H9 (cell line): ENCODE measurements at regions not wholly inside any gene's neighbourhood (a gene's known extent, or its start where the extent isn't known, plus 50 kb on each side); places are given as distances from the start of the nearest gene placed in this dataset.
A peak's percentile ranks its signal among the peaks of the same experiment; 100 is the strongest.

Source experiments
- DNase-seq: peaks from one replicate; pipeline ENCODE4 v3.0.0-alpha.2; 2017
- H2AFZ ChIP-seq: one replicate; pipeline ENCODE4 v1.6.1; 2013; ENCODE audit warnings: mild to moderate bottlenecking, low read length, control low read depth, moderate library complexity
- H2AK5ac ChIP-seq: 2 replicates; pipeline ENCODE4 v1.6.1; 2013; ENCODE audit warnings: low read length, control low read depth, mixed read lengths; ENCODE audit not compliant: insufficient read length
- H2BK120ac ChIP-seq: one replicate; pipeline ENCODE4 v1.6.1; 2013; ENCODE audit warnings: low read depth, mild to moderate bottlenecking, low read length, control low read depth, inconsistent platforms; ENCODE audit not compliant: poor library complexity, severe bottlenecking
- H2BK12ac ChIP-seq: 2 replicates; pipeline ENCODE4 v1.6.1; 2013; ENCODE audit warnings: low read length, control low read depth, mixed read lengths, low read depth; ENCODE audit not compliant: insufficient read length
- H2BK15ac ChIP-seq: 2 replicates; pipeline ENCODE4 v1.6.1; 2013; ENCODE audit warnings: low read depth, low read length, control low read depth
- H2BK20ac ChIP-seq: one replicate; pipeline ENCODE4 v1.6.1; 2013; ENCODE audit warnings: low read depth, mild to moderate bottlenecking, low read length, control low read depth, inconsistent platforms; ENCODE audit not compliant: poor library complexity, severe bottlenecking
- H2BK5ac ChIP-seq: 2 replicates; pipeline ENCODE4 v1.6.1; 2013; ENCODE audit warnings: low read length, control low read depth, mixed read lengths; ENCODE audit not compliant: insufficient read length
- H3K14ac ChIP-seq: 2 replicates; pipeline ENCODE4 v1.6.1; 2013; ENCODE audit warnings: low read length, control low read depth; ENCODE audit not compliant: insufficient read depth
- H3K18ac ChIP-seq: 2 replicates; pipeline ENCODE4 v1.6.1; 2013; ENCODE audit warnings: low read depth, mild to moderate bottlenecking, mixed read lengths, low read length, control low read depth; ENCODE audit not compliant: insufficient read length
- H3K23ac ChIP-seq: 2 replicates; pipeline ENCODE4 v1.6.1; 2013; ENCODE audit warnings: low read length, control low read depth, mixed read lengths, low read depth; ENCODE audit not compliant: insufficient read length
- H3K23me2 ChIP-seq: 2 replicates; pipeline ENCODE4 v1.6.1; 2013; ENCODE audit warnings: low read depth, mild to moderate bottlenecking, mixed read lengths, low read length, control low read depth; ENCODE audit not compliant: insufficient read length, poor library complexity, severe bottlenecking
- H3K27ac ChIP-seq: 2 replicates; pipeline ENCODE4 v1.5.1; 2013; ENCODE audit warnings: low read length, control low read depth, mixed read lengths, low read depth; ENCODE audit not compliant: insufficient read length
- H3K27me3 ChIP-seq: 2 replicates; pipeline ENCODE4 v1.6.1; 2013; ENCODE audit warnings: low read length, control low read depth, inconsistent platforms; ENCODE audit not compliant: insufficient read depth
- H3K4ac ChIP-seq: 2 replicates; pipeline ENCODE4 v1.6.1; 2013; ENCODE audit warnings: low read depth, mild to moderate bottlenecking, control low read depth, inconsistent platforms, low read length, moderate library complexity
- H3K4me1 ChIP-seq: 2 replicates; pipeline ENCODE4 v1.6.1; 2013; ENCODE audit warnings: low read length, control low read depth, inconsistent platforms; ENCODE audit not compliant: insufficient read depth
- H3K4me2 ChIP-seq: 2 replicates; pipeline ENCODE4 v1.6.1; 2013; ENCODE audit warnings: low read length, control low read depth, mixed read lengths; ENCODE audit not compliant: insufficient read length, insufficient read depth
- H3K56ac ChIP-seq: 2 replicates; pipeline ENCODE4 v1.6.1; 2013; ENCODE audit warnings: low read depth, mild to moderate bottlenecking, mixed read lengths, low read length, control low read depth; ENCODE audit not compliant: insufficient read length
- H3K79me1 ChIP-seq: 2 replicates; pipeline ENCODE4 v1.6.1; 2013; ENCODE audit warnings: low read depth, mild to moderate bottlenecking, moderate library complexity, low read length, control low read depth, inconsistent platforms; ENCODE audit not compliant: insufficient read depth, poor library complexity, severe bottlenecking
- H3K79me2 ChIP-seq: 2 replicates; pipeline ENCODE4 v1.6.1; 2013; ENCODE audit warnings: low read length, control low read depth, inconsistent platforms; ENCODE audit not compliant: insufficient read depth
- H3K9ac ChIP-seq: 2 replicates; pipeline ENCODE4 v1.6.1; 2013; ENCODE audit warnings: low read length, control low read depth, mixed read lengths; ENCODE audit not compliant: insufficient read length; ENCODE audit errors: extremely low read depth
- H3K9me3 ChIP-seq: one replicate; pipeline ENCODE4 v1.6.1; 2013; ENCODE audit warnings: low read depth, low read length, inconsistent platforms; ENCODE audit not compliant: control insufficient read depth
- H3T11ph ChIP-seq: one replicate; pipeline ENCODE4 v1.6.1; 2013; ENCODE audit warnings: mild to moderate bottlenecking, low read length, control low read depth, inconsistent platforms
- H4K20me1 ChIP-seq: one replicate; pipeline ENCODE4 v1.6.1; 2013; ENCODE audit not compliant: control insufficient read depth, insufficient read length, insufficient read depth
- H4K5ac ChIP-seq: 2 replicates; pipeline ENCODE4 v1.6.1; 2013; ENCODE audit warnings: low read depth, mild to moderate bottlenecking, mixed read lengths, low read length, control low read depth; ENCODE audit not compliant: insufficient read length
- H4K8ac ChIP-seq: replicated peaks from 2 replicates; pipeline ENCODE4 v1.6.1; 2013; ENCODE audit warnings: low read length, control low read depth, mixed read lengths, low read depth; ENCODE audit not compliant: insufficient read length
- H4K91ac ChIP-seq: 2 replicates; pipeline ENCODE4 v1.6.1; 2013; ENCODE audit warnings: low read depth, mild to moderate bottlenecking, moderate library complexity, mixed read lengths, low read length, control low read depth; ENCODE audit not compliant: insufficient read length
- H3K27ac Mint-ChIP-seq, 3 experiments: 2 replicates in 2 of 3; 3 replicates in 1 of 3; pipeline ENCODE4 v1.8.0; 2020 to 2021; ENCODE audit warnings: mixed read lengths in 3 of 3, mild to moderate bottlenecking in 1 of 3, moderate library complexity in 1 of 3
- H3K27me3 Mint-ChIP-seq: 2 replicates; pipeline ENCODE4 v1.8.0; 2021; ENCODE audit warnings: low read depth, mild to moderate bottlenecking, moderate library complexity, mixed read lengths
- H3K36me3 Mint-ChIP-seq, 3 experiments: 2 replicates in 2 of 3; 3 replicates in 1 of 3; pipeline ENCODE4 v1.8.0; 2020 to 2021; ENCODE audit warnings: low read depth in 3 of 3, mixed read lengths in 3 of 3; ENCODE audit not compliant: insufficient read depth in 1 of 3
- H3K4me1 Mint-ChIP-seq, 2 experiments: 2 replicates each; pipeline ENCODE4 v1.8.0; 2020; ENCODE audit warnings: mixed read lengths in 2 of 2
- H3K4me3 Mint-ChIP-seq, 2 experiments: 2 replicates in 1 of 2; 3 replicates in 1 of 2; pipeline ENCODE4 v1.8.0; 2020 to 2021; ENCODE audit warnings: mild to moderate bottlenecking in 2 of 2, mixed read lengths in 2 of 2, moderate library complexity in 1 of 2
- H3K9me3 Mint-ChIP-seq, 2 experiments: 2 replicates in 1 of 2; 3 replicates in 1 of 2; pipeline ENCODE4 v1.8.0; 2020; ENCODE audit warnings: mild to moderate bottlenecking in 2 of 2, mixed read lengths in 2 of 2, moderate library complexity in 1 of 2
- WGBS: extraction: QIAGEN DNeasy Blood & Tissue Kit; methylation state at CpG from one replicate; pipeline ENCODE4 v1.1.7; 2013; ENCODE audit warnings: missing lambda C conversion rate, low lambda C conversion rate, mixed read lengths; ENCODE audit not compliant: insufficient read length; ENCODE audit errors: extremely low coverage; 5-methylcytosine and 5-hydroxymethylcytosine counted together
- TF ChIP-seq, protein P1 (sequence below): fragments of 200-600 bp; sonication (generic); conservative IDR thresholded peaks from 3 replicates; pipeline ENCODE4 v1.8.0; 2021; ENCODE audit warnings: antibody characterized with exemption, mild to moderate bottlenecking

GRCh38 chr20:39278230-39278788, 316.2 kb downstream of the DHX35 start:
- no peaks in the 10 kb centered on the region for H3K79me1 ChIP-seq
- H3K4ac ChIP-seq: no peak overlapping the region
- no peak overlapping the region for H4K8ac ChIP-seq
- no peak overlapping the region for H3K4me2 ChIP-seq
- peaks cover 18% of the 10 kb centered on the region for H3K27me3 Mint-ChIP-seq
- H4K5ac ChIP-seq: no peak overlapping the region
- H3K9ac ChIP-seq: no peak overlapping the region
- no peak overlapping the region for H2BK12ac ChIP-seq
- peaks cover 13% of the 10 kb centered on the region for H3K4me1 ChIP-seq
- H2BK15ac ChIP-seq: no peak overlapping the region
- no peak overlapping the region for H2AK5ac ChIP-seq
- H3K9me3 Mint-ChIP-seq: peaks cover 13 to 14% of the 10 kb centered on the region in 2 experiments
- H2BK5ac ChIP-seq: no peak overlapping the region
- peaks cover 44 to 46% of the 10 kb centered on the region in 2 experiments for H3K4me1 Mint-ChIP-seq
- H3K9me3 ChIP-seq: no peaks in the 10 kb centered on the region
- no peak overlapping the region for H2BK120ac ChIP-seq
- H3K27ac ChIP-seq: no peak overlapping the region
- H2AFZ ChIP-seq: no peak overlapping the region
- H3K27ac Mint-ChIP-seq: peak overlapping the region in 2 of 3 experiments; percentile 17 to 28; a peak in 1 of 7 replicates
- H3K27me3 ChIP-seq: no peaks in the 10 kb centered on the region; the same call in 1 of the 2 replicates
- no peak overlapping the region for H3K56ac ChIP-seq
- H3K23ac ChIP-seq: no peak overlapping the region
- H3K18ac ChIP-seq: no peak overlapping the region
- H3K23me2 ChIP-seq: no peaks in the 10 kb centered on the region
- no peak for DNase-seq
- TF ChIP-seq, protein P1, sequence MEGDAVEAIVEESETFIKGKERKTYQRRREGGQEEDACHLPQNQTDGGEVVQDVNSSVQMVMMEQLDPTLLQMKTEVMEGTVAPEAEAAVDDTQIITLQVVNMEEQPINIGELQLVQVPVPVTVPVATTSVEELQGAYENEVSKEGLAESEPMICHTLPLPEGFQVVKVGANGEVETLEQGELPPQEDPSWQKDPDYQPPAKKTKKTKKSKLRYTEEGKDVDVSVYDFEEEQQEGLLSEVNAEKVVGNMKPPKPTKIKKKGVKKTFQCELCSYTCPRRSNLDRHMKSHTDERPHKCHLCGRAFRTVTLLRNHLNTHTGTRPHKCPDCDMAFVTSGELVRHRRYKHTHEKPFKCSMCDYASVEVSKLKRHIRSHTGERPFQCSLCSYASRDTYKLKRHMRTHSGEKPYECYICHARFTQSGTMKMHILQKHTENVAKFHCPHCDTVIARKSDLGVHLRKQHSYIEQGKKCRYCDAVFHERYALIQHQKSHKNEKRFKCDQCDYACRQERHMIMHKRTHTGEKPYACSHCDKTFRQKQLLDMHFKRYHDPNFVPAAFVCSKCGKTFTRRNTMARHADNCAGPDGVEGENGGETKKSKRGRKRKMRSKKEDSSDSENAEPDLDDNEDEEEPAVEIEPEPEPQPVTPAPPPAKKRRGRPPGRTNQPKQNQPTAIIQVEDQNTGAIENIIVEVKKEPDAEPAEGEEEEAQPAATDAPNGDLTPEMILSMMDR: no peak
- H3K36me3 Mint-ChIP-seq: peaks cover 2 to 13% (median 4%) of the 10 kb centered on the region in 3 experiments
- H3K14ac ChIP-seq: no peak overlapping the region
- H2BK20ac ChIP-seq: no peak overlapping the region
- no peak overlapping the region for H4K91ac ChIP-seq
- no CpG with 5 or more reads among the region's 5 CpGs for WGBS
- no peak overlapping the region for H3K4me3 Mint-ChIP-seq
- H3K79me2 ChIP-seq: no peaks in the 10 kb centered on the region
- no peaks in the 10 kb centered on the region for H4K20me1 ChIP-seq
- no peak overlapping the region for H3T11ph ChIP-seq
